NCI-H1105 treated with DMSO at 0.1 percent for 48 hours (cell line): ENCODE measurements at regions not wholly inside any gene's neighbourhood (a gene's known extent, or its start where the extent isn't known, plus 50 kb on each side); places are given as distances from the start of the nearest gene placed in this dataset.

Experiments
- DNase-seq: peaks from one replicate; lab custom pipeline; 2025; lab: John Stamatoyannopoulos, UW

GRCh38 chr11:109972181-109972715, 120.9 kb upstream of the ZC3H12C start:
- DNase-seq = no peak

GRCh38 chr11:109972939-109973338, 120.3 kb upstream of the ZC3H12C start:
- no peak for DNase-seq

GRCh38 chr11:109973486-109973885, 119.7 kb upstream of the ZC3H12C start:
- DNase-seq = no peak

- no peak for DNase-seq
These were observed 118.7 kb upstream of the ZC3H12C start for GRCh38 chr11:109974523-109974922.

- DNase-seq = no peak
These were observed 114.3 kb upstream of the ZC3H12C start for GRCh38 chr11:109978895-109979294.

- no peak for DNase-seq
These were observed 112.1 kb upstream of the ZC3H12C start for GRCh38 chr11:109981031-109981636.

GRCh38 chr11:109983358-109983757, 109.8 kb upstream of the ZC3H12C start:
- no peak for DNase-seq

- DNase-seq = no peak
These were observed 108.4 kb upstream of the ZC3H12C start for GRCh38 chr11:109984634-109985289.

GRCh38 chr11:109986488-109986887, 106.7 kb upstream of the ZC3H12C start:
- no peak for DNase-seq

GRCh38 chr11:109991835-109992234, 101.4 kb upstream of the ZC3H12C start:
- no peak for DNase-seq

GRCh38 chr11:109993786-109994185, 99.4 kb upstream of the ZC3H12C start:
- DNase-seq = no peak

- DNase-seq = no peak
These were observed 98.3 kb upstream of the ZC3H12C start for GRCh38 chr11:109994907-109995306.

GRCh38 chr11:109996060-109996459, 97.1 kb upstream of the ZC3H12C start:
- DNase-seq = no peak

GRCh38 chr11:109998921-109999320, 94.3 kb upstream of the ZC3H12C start:
- no peak for DNase-seq

- DNase-seq = no peak
These were observed 93.1 kb upstream of the ZC3H12C start for GRCh38 chr11:110000031-110000502.

GRCh38 chr11:110000850-110001249, 92.3 kb upstream of the ZC3H12C start:
- no peak for DNase-seq

GRCh38 chr11:110003426-110003825, 89.8 kb upstream of the ZC3H12C start:
- DNase-seq = no peak

- no peak for DNase-seq
These were observed 81.6 kb upstream of the ZC3H12C start for GRCh38 chr11:110011595-110011994.

- DNase-seq = no peak
These were observed 77.5 kb upstream of the ZC3H12C start for GRCh38 chr11:110015695-110016094.

GRCh38 chr11:110019675-110020074, 73.5 kb upstream of the ZC3H12C start:
- DNase-seq = no peak

GRCh38 chr11:110022548-110022947, 70.6 kb upstream of the ZC3H12C start:
- DNase-seq = no peak

GRCh38 chr11:110023711-110024110, 69.5 kb upstream of the ZC3H12C start:
- DNase-seq = no peak

GRCh38 chr11:110026858-110027626, 66.2 kb upstream of the ZC3H12C start:
- no peak for DNase-seq
